ENCODE measurements at regions not wholly inside any gene's neighbourhood (a gene's known extent, or its start where the extent isn't known, plus 50 kb on each side); places are given as distances from the start of the nearest gene placed in this dataset.

DNA sequence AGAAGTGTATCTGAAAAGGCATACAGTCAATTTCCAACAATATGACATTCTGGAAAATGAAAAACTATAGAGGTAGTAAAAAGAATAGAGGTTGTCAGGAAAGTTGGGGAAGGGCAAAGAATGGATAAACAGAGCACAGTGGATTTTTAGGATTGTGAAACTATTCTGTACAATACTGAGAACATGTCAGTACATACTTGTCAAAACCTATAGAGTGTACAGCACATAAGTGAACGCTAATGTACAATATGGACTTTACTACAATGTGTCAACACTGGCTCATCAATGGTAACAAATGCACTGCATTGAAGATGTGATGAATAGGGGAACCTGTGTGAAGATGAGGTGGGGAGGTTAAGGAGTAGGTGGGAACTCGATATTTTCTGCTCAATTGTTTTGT is 483.0 kb upstream of the PFKP start:
- Histone ChIP-seq H3K27me3 (ENCODE audit: insufficient read depth) (no peaks in the 10 kb centered on the region), H4K20me1 (replicated peaks; ENCODE audit: insufficient read depth) (no peaks in the 10 kb centered on the region), H3F3A (replicated peaks; ENCODE audit: low read depth) (no peaks in the 10 kb centered on the region), H3K9me2 (ENCODE audit: insufficient read depth) (no peaks in the 10 kb centered on the region; the same call in 1 of the 2 replicates), H3K36me3 (ENCODE audit: insufficient read depth) (no peaks in the 10 kb centered on the region), H3K4me3 (no peak overlapping the region), H3K4me2 (no peak overlapping the region), H3K4me1 (ENCODE audit: insufficient read depth) (no peaks in the 10 kb centered on the region), H2AFZ (no peak overlapping the region), H3K27ac (ENCODE audit: low read depth) (no peak overlapping the region), H3K79me2 (replicated peaks; ENCODE audit: insufficient read depth) (no peaks in the 10 kb centered on the region)
- Mint-ChIP-seq H3K4me3 (no peak overlapping the region), H3K9me3 (no peaks in the 10 kb centered on the region; the same call in 1 of the 3 replicates), H3K4me1 (no peaks in the 10 kb centered on the region), H3K27ac (no peak overlapping the region), H3K27me3 (ENCODE audit: insufficient read depth, low read depth, poor library complexity) (no peaks in the 10 kb centered on the region), H3K36me3 (ENCODE audit: low read depth) (no peaks in the 10 kb centered on the region)
- DNase-seq (ENCODE audit: low spot score) = no peak
- TF ChIP-seq, protein P1, sequence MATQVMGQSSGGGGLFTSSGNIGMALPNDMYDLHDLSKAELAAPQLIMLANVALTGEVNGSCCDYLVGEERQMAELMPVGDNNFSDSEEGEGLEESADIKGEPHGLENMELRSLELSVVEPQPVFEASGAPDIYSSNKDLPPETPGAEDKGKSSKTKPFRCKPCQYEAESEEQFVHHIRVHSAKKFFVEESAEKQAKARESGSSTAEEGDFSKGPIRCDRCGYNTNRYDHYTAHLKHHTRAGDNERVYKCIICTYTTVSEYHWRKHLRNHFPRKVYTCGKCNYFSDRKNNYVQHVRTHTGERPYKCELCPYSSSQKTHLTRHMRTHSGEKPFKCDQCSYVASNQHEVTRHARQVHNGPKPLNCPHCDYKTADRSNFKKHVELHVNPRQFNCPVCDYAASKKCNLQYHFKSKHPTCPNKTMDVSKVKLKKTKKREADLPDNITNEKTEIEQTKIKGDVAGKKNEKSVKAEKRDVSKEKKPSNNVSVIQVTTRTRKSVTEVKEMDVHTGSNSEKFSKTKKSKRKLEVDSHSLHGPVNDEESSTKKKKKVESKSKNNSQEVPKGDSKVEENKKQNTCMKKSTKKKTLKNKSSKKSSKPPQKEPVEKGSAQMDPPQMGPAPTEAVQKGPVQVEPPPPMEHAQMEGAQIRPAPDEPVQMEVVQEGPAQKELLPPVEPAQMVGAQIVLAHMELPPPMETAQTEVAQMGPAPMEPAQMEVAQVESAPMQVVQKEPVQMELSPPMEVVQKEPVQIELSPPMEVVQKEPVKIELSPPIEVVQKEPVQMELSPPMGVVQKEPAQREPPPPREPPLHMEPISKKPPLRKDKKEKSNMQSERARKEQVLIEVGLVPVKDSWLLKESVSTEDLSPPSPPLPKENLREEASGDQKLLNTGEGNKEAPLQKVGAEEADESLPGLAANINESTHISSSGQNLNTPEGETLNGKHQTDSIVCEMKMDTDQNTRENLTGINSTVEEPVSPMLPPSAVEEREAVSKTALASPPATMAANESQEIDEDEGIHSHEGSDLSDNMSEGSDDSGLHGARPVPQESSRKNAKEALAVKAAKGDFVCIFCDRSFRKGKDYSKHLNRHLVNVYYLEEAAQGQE (IDR thresholded peaks at IDR 0.05; ENCODE audit: unreplicated experiment) = no peak
- TF ChIP-seq, protein P2, sequence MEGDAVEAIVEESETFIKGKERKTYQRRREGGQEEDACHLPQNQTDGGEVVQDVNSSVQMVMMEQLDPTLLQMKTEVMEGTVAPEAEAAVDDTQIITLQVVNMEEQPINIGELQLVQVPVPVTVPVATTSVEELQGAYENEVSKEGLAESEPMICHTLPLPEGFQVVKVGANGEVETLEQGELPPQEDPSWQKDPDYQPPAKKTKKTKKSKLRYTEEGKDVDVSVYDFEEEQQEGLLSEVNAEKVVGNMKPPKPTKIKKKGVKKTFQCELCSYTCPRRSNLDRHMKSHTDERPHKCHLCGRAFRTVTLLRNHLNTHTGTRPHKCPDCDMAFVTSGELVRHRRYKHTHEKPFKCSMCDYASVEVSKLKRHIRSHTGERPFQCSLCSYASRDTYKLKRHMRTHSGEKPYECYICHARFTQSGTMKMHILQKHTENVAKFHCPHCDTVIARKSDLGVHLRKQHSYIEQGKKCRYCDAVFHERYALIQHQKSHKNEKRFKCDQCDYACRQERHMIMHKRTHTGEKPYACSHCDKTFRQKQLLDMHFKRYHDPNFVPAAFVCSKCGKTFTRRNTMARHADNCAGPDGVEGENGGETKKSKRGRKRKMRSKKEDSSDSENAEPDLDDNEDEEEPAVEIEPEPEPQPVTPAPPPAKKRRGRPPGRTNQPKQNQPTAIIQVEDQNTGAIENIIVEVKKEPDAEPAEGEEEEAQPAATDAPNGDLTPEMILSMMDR (conservative IDR thresholded peaks at IDR 0.05; ENCODE audit: low read depth in 2 of 2) = no peak
- TF ChIP-seq STAT1 (IDR thresholded peaks at IDR 0.05; ENCODE audit: unreplicated experiment) = no peak
- no peak for TF ChIP-seq EZH2 (IDR thresholded peaks at IDR 0.05; ENCODE audit: low read depth, unreplicated experiment)
- TF ChIP-seq, protein P3, sequence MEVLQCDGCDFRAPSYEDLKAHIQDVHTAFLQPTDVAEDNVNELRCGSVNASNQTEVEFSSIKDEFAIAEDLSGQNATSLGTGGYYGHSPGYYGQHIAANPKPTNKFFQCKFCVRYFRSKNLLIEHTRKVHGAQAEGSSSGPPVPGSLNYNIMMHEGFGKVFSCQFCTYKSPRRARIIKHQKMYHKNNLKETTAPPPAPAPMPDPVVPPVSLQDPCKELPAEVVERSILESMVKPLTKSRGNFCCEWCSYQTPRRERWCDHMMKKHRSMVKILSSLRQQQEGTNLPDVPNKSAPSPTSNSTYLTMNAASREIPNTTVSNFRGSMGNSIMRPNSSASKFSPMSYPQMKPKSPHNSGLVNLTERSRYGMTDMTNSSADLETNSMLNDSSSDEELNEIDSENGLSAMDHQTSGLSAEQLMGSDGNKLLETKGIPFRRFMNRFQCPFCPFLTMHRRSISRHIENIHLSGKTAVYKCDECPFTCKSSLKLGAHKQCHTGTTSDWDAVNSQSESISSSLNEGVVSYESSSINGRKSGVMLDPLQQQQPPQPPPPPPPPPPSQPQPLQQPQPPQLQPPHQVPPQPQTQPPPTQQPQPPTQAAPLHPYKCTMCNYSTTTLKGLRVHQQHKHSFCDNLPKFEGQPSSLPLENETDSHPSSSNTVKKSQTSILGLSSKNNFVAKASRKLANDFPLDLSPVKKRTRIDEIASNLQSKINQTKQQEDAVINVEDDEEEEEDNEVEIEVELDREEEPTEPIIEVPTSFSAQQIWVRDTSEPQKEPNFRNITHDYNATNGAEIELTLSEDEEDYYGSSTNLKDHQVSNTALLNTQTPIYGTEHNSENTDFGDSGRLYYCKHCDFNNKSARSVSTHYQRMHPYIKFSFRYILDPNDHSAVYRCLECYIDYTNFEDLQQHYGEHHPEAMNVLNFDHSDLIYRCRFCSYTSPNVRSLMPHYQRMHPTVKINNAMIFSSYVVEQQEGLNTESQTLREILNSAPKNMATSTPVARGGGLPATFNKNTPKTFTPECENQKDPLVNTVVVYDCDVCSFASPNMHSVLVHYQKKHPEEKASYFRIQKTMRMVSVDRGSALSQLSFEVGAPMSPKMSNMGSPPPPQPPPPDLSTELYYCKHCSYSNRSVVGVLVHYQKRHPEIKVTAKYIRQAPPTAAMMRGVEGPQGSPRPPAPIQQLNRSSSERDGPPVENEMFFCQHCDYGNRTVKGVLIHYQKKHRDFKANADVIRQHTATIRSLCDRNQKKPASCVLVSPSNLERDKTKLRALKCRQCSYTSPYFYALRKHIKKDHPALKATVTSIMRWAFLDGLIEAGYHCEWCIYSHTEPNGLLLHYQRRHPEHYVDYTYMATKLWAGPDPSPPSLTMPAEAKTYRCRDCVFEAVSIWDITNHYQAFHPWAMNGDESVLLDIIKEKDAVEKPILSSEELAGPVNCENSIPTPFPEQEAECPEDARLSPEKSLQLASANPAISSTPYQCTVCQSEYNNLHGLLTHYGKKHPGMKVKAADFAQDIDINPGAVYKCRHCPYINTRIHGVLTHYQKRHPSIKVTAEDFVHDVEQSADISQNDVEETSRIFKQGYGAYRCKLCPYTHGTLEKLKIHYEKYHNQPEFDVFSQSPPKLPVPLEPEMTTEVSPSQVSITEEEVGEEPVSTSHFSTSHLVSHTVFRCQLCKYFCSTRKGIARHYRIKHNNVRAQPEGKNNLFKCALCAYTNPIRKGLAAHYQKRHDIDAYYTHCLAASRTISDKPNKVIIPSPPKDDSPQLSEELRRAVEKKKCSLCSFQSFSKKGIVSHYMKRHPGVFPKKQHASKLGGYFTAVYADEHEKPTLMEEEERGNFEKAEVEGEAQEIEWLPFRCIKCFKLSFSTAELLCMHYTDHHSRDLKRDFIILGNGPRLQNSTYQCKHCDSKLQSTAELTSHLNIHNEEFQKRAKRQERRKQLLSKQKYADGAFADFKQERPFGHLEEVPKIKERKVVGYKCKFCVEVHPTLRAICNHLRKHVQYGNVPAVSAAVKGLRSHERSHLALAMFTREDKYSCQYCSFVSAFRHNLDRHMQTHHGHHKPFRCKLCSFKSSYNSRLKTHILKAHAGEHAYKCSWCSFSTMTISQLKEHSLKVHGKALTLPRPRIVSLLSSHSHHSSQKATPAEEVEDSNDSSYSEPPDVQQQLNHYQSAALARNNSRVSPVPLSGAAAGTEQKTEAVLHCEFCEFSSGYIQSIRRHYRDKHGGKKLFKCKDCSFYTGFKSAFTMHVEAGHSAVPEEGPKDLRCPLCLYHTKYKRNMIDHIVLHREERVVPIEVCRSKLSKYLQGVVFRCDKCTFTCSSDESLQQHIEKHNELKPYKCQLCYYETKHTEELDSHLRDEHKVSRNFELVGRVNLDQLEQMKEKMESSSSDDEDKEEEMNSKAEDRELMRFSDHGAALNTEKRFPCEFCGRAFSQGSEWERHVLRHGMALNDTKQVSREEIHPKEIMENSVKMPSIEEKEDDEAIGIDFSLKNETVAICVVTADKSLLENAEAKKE (CRISPR knock-in tag; IDR thresholded peaks at IDR 0.05) = no peak
- no peak for TF ChIP-seq ZNF114 (CRISPR knock-in tag; IDR thresholded peaks at IDR 0.05)
- no peak for TF ChIP-seq POLR2AphosphoS5 (IDR thresholded peaks at IDR 0.05; ENCODE audit: low read depth)
- TF ChIP-seq NANOG (IDR thresholded peaks at IDR 0.05; ENCODE audit: borderline replicate concordance) = no peak
- TF ChIP-seq, protein P4, sequence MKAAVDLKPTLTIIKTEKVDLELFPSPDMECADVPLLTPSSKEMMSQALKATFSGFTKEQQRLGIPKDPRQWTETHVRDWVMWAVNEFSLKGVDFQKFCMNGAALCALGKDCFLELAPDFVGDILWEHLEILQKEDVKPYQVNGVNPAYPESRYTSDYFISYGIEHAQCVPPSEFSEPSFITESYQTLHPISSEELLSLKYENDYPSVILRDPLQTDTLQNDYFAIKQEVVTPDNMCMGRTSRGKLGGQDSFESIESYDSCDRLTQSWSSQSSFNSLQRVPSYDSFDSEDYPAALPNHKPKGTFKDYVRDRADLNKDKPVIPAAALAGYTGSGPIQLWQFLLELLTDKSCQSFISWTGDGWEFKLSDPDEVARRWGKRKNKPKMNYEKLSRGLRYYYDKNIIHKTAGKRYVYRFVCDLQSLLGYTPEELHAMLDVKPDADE (IDR thresholded peaks at IDR 0.05) = no peak
- no peak for ATAC-seq
